BLaER1 treated with 17β-estradiol and CSF1 and Interleukin-3, amounts not matched to agents 10 nM and 100 nM (cell line): ENCODE measurements at regions not wholly inside any gene's neighbourhood (a gene's known extent, or its start where the extent isn't known, plus 50 kb on each side); places are given as distances from the start of the nearest gene placed in this dataset.

Experiments
- H3K27ac ChIP-seq, 11 experiments: shearing (Covaris generic); formaldehyde crosslinking; 2 replicates each; pipeline ENCODE4 v1.8.1; 2022
- H3K27me3 ChIP-seq, 11 experiments: shearing (Covaris generic); formaldehyde crosslinking; 2 replicates each; pipeline ENCODE4 v1.8.1; 2022
- H3K36me3 ChIP-seq, 11 experiments: shearing (Covaris generic); formaldehyde crosslinking; 2 replicates each; pipeline ENCODE4 v1.8.1; 2022
- H3K4me1 ChIP-seq, 10 experiments: shearing (Covaris generic); formaldehyde crosslinking; 2 replicates each; pipeline ENCODE4 v1.8.1; 2022
- H3K4me2 ChIP-seq, 11 experiments: shearing (Covaris generic); formaldehyde crosslinking; 2 replicates each; pipeline ENCODE4 v1.8.1; 2022
- H3K4me3 ChIP-seq, 10 experiments: shearing (Covaris generic); formaldehyde crosslinking; 2 replicates each; pipeline ENCODE4 v1.8.1; 2022
- H3K9ac ChIP-seq, 11 experiments: shearing (Covaris generic); formaldehyde crosslinking; 2 replicates each; pipeline ENCODE4 v1.8.1; 2022
- H3K9me3 ChIP-seq, 11 experiments: shearing (Covaris generic); formaldehyde crosslinking; replicated peaks in 1 of 11; 2 replicates each; pipeline ENCODE4 v1.8.1; 2022
- H4K20me1 ChIP-seq, 11 experiments: shearing (Covaris generic); formaldehyde crosslinking; 2 replicates each; pipeline ENCODE4 v1.8.1; 2022
- Cebpa-rat ChIP-seq, 11 experiments: shearing (Covaris generic); IDR thresholded peaks; 2 replicates each; pipeline ENCODE4 v1.8.1; 2022

GRCh38 chr2:77823028-77823427, 300.9 kb upstream of the LRRTM4 start:
- Histone ChIP-seq H3K27me3 (no peaks in the 10 kb centered on the region), H4K20me1 (no peaks in the 10 kb centered on the region), H3K36me3 (no peaks in the 10 kb centered on the region), H3K4me2 (no peak overlapping the region), H3K27ac (no peak overlapping the region), H3K9ac (no peak overlapping the region), H3K4me3 (no peak overlapping the region), H3K4me1 (no peaks in the 10 kb centered on the region), H3K9me3 (peaks cover 0 to 11% (median 4%) of the 10 kb centered on the region in 11 experiments; a peak in 5 of 22 replicates)
- no peak for TF ChIP-seq Cebpa-rat (IDR thresholded peaks at IDR 0.05)

- no peaks in the 10 kb centered on the region for H4K20me1 ChIP-seq
- no peak overlapping the region for H3K4me2 ChIP-seq
- no peaks in the 10 kb centered on the region for H3K4me1 ChIP-seq
- peaks cover 33 to 46% (median 39%) of the 10 kb centered on the region in 11 experiments for H3K9me3 ChIP-seq
- no peaks in the 10 kb centered on the region for H3K36me3 ChIP-seq
- no peaks in the 10 kb centered on the region for H3K27me3 ChIP-seq
- H3K27ac ChIP-seq: no peak overlapping the region
- no peak overlapping the region for H3K4me3 ChIP-seq
- no peak for TF ChIP-seq Cebpa-rat (IDR thresholded peaks at IDR 0.05)
- H3K9ac ChIP-seq: no peak overlapping the region
Measured at GRCh38 chr2:77831060-77831459, 308.9 kb upstream of the LRRTM4 start.

- Histone ChIP-seq H3K9ac (no peak overlapping the region), H3K27me3 (no peaks in the 10 kb centered on the region), H3K36me3 (no peaks in the 10 kb centered on the region), H3K4me1 (no peaks in the 10 kb centered on the region), H3K27ac (no peak overlapping the region), H4K20me1 (no peaks in the 10 kb centered on the region), H3K4me3 (no peak overlapping the region), H3K9me3 (peaks cover 37 to 49% (median 43%) of the 10 kb centered on the region in 11 experiments), H3K4me2 (no peak overlapping the region)
- no peak for TF ChIP-seq Cebpa-rat (IDR thresholded peaks at IDR 0.05)
Measured at GRCh38 chr2:77831471-77831870, 309.3 kb upstream of the LRRTM4 start.

- Histone ChIP-seq H3K27ac (no peak overlapping the region), H4K20me1 (no peaks in the 10 kb centered on the region), H3K9ac (no peak overlapping the region), H3K4me3 (no peak overlapping the region), H3K9me3 (peaks cover 37 to 49% (median 43%) of the 10 kb centered on the region in 11 experiments), H3K4me2 (no peak overlapping the region), H3K4me1 (no peaks in the 10 kb centered on the region), H3K27me3 (no peaks in the 10 kb centered on the region), H3K36me3 (no peaks in the 10 kb centered on the region)
- no peak for TF ChIP-seq Cebpa-rat (IDR thresholded peaks at IDR 0.05)
Measured at GRCh38 chr2:77831898-77832297, 309.7 kb upstream of the LRRTM4 start.

GRCh38 chr2:77834360-77835002, 312.3 kb upstream of the LRRTM4 start:
- no peaks in the 10 kb centered on the region for H4K20me1 ChIP-seq
- no peak overlapping the region for H3K9ac ChIP-seq
- no peak overlapping the region for H3K4me3 ChIP-seq
- no peaks in the 10 kb centered on the region for H3K4me1 ChIP-seq
- H3K36me3 ChIP-seq: no peaks in the 10 kb centered on the region
- peaks cover 37 to 49% (median 43%) of the 10 kb centered on the region in 11 experiments for H3K9me3 ChIP-seq
- H3K4me2 ChIP-seq: no peak overlapping the region
- H3K27me3 ChIP-seq: no peaks in the 10 kb centered on the region
- no peak overlapping the region for H3K27ac ChIP-seq
- no peak for TF ChIP-seq Cebpa-rat (IDR thresholded peaks at IDR 0.05)

GRCh38 chr2:77838441-77838840, 316.3 kb upstream of the LRRTM4 start:
- no peak overlapping the region for H3K27ac ChIP-seq
- H3K4me3 ChIP-seq: no peak overlapping the region
- H3K9me3 ChIP-seq: peaks cover 27 to 33% (median 29%) of the 10 kb centered on the region in 11 experiments
- H4K20me1 ChIP-seq: no peaks in the 10 kb centered on the region
- no peak for TF ChIP-seq Cebpa-rat (IDR thresholded peaks at IDR 0.05)
- H3K27me3 ChIP-seq: no peaks in the 10 kb centered on the region
- H3K4me1 ChIP-seq: no peaks in the 10 kb centered on the region
- no peak overlapping the region for H3K4me2 ChIP-seq
- no peak overlapping the region for H3K9ac ChIP-seq
- H3K36me3 ChIP-seq: no peaks in the 10 kb centered on the region

GRCh38 chr2:77839102-77839501, 316.9 kb upstream of the LRRTM4 start:
- no peak for TF ChIP-seq Cebpa-rat (IDR thresholded peaks at IDR 0.05)
- Histone ChIP-seq H4K20me1 (no peaks in the 10 kb centered on the region), H3K4me2 (no peak overlapping the region), H3K36me3 (no peaks in the 10 kb centered on the region), H3K9ac (no peak overlapping the region), H3K4me1 (no peaks in the 10 kb centered on the region), H3K27ac (no peak overlapping the region), H3K27me3 (no peaks in the 10 kb centered on the region), H3K9me3 (peaks cover 21 to 27% (median 22%) of the 10 kb centered on the region in 11 experiments), H3K4me3 (no peak overlapping the region)

GRCh38 chr2:77862120-77862519, 339.9 kb upstream of the LRRTM4 start:
- Histone ChIP-seq H3K4me1 (no peaks in the 10 kb centered on the region), H3K4me3 (no peak overlapping the region), H3K27me3 (no peaks in the 10 kb centered on the region), H3K9me3 (peaks cover 0 to 3% (median 0%) of the 10 kb centered on the region in 11 experiments; a peak in 5 of 22 replicates), H4K20me1 (no peaks in the 10 kb centered on the region), H3K27ac (no peak overlapping the region), H3K36me3 (no peaks in the 10 kb centered on the region), H3K9ac (no peak overlapping the region), H3K4me2 (no peak overlapping the region)
- TF ChIP-seq Cebpa-rat (IDR thresholded peaks at IDR 0.05): no peak

- Histone ChIP-seq H3K27ac (no peak overlapping the region), H3K4me3 (no peak overlapping the region), H3K27me3 (no peaks in the 10 kb centered on the region), H3K4me2 (no peak overlapping the region), H4K20me1 (no peaks in the 10 kb centered on the region), H3K9me3 (no peaks in the 10 kb centered on the region), H3K9ac (no peak overlapping the region), H3K36me3 (no peaks in the 10 kb centered on the region), H3K4me1 (no peaks in the 10 kb centered on the region)
- TF ChIP-seq Cebpa-rat (IDR thresholded peaks at IDR 0.05): no peak
Measured at GRCh38 chr2:77864426-77864825, 342.2 kb upstream of the LRRTM4 start.

GRCh38 chr2:77866661-77867060, 344.5 kb upstream of the LRRTM4 start:
- no peak overlapping the region for H3K9ac ChIP-seq
- H3K4me2 ChIP-seq: no peak overlapping the region
- no peaks in the 10 kb centered on the region for H3K27me3 ChIP-seq
- H3K4me3 ChIP-seq: no peak overlapping the region
- H4K20me1 ChIP-seq: no peaks in the 10 kb centered on the region
- no peaks in the 10 kb centered on the region for H3K36me3 ChIP-seq
- no peaks in the 10 kb centered on the region for H3K4me1 ChIP-seq
- no peak for TF ChIP-seq Cebpa-rat (IDR thresholded peaks at IDR 0.05)
- H3K9me3 ChIP-seq: no peaks in the 10 kb centered on the region
- H3K27ac ChIP-seq: no peak overlapping the region
